Keratinocyte (primary cell): ENCODE measurements at regions not wholly inside any gene's neighbourhood (a gene's known extent, or its start where the extent isn't known, plus 50 kb on each side); places are given as distances from the start of the nearest gene placed in this dataset.

ENCODE experiments used
- CTCF ChIP-seq, 3 experiments: IDR thresholded peaks in 1 of 3; conservative IDR thresholded peaks in 1 of 3; optimal IDR thresholded peaks in 1 of 3; 2 replicates in 2 of 3; 3 replicates in 1 of 3; pipeline versions ENCODE3 to v1.5.1; 2011; ENCODE audit warnings: low read length in 3 of 3, mild to moderate bottlenecking in 3 of 3, moderate library complexity in 2 of 3, control low read depth in 1 of 3, inconsistent platforms in 1 of 3; ENCODE audit not compliant: insufficient read depth in 2 of 3; ENCODE audit errors: extremely low read depth in 1 of 3
- EZH2 ChIP-seq: IDR thresholded peaks from one replicate; pipeline ENCODE4 v1.6.1; 2012; ENCODE audit warnings: inconsistent platforms, mild to moderate bottlenecking, low read length, moderate library complexity

- no peak for TF ChIP-seq CTCF (optimal IDR thresholded peaks at IDR 0.05 in 1 of 3, IDR thresholded peaks at IDR 0.05 in 1 of 3, conservative IDR thresholded peaks at IDR 0.05 in 1 of 3; ENCODE audit: extremely low read depth in 1 of 3, insufficient read depth in 2 of 3, low read length in 3 of 3)
- no peak for TF ChIP-seq EZH2
These were observed 473.3 kb upstream of the ADGRL3 start for GRCh38 chr4:60726779-60727178.
